NCI-H774 (cell line): ENCODE measurements at regions not wholly inside any gene's neighbourhood (a gene's known extent, or its start where the extent isn't known, plus 50 kb on each side); places are given as distances from the start of the nearest gene placed in this dataset.

Source experiments
- DNase-seq: peaks from one replicate; lab custom pipeline; 2025; lab: John Stamatoyannopoulos, UW

DNA sequence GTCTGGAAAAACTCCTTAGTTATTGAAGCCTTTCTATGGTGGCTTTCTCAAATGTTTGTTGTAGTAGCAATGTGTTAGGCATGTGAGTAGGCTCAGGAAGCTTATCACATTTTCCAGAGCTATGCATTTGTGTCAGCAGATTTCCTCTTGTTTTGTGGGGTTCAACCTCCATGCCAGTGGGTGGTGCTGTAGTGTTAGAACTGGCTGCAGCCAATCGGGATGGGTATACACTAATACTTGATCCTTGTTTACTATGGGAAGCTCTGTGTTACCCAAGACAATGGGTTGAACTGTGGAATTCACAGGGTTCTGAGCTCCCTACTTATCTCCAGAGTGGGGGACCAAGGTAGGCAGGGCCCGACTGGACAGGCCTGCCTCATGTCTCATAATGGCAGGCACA, 348.5 kb upstream of the ADAMTS5 start:
- DNase-seq = no peak

DNA sequence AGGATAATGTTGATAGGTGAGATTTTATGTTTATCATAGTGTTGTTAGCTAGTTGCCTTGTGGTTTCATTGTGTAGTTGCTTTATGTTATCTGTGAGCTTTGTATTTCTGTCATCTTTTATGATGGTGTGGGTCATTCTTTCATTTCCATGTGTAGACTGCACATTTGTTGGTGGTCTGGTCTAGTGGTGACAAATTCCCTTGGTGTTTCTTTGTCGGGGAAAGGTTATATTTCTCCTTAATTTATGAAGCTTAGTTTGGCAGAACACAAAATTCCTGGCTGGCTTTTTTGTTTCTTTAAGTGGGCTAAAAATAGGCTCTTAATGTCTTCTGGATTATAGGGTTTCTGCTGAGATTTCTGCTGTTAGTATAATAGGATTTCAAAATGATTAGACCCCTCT, 347.2 kb upstream of the ADAMTS5 start:
- DNase-seq = no peak

DNA sequence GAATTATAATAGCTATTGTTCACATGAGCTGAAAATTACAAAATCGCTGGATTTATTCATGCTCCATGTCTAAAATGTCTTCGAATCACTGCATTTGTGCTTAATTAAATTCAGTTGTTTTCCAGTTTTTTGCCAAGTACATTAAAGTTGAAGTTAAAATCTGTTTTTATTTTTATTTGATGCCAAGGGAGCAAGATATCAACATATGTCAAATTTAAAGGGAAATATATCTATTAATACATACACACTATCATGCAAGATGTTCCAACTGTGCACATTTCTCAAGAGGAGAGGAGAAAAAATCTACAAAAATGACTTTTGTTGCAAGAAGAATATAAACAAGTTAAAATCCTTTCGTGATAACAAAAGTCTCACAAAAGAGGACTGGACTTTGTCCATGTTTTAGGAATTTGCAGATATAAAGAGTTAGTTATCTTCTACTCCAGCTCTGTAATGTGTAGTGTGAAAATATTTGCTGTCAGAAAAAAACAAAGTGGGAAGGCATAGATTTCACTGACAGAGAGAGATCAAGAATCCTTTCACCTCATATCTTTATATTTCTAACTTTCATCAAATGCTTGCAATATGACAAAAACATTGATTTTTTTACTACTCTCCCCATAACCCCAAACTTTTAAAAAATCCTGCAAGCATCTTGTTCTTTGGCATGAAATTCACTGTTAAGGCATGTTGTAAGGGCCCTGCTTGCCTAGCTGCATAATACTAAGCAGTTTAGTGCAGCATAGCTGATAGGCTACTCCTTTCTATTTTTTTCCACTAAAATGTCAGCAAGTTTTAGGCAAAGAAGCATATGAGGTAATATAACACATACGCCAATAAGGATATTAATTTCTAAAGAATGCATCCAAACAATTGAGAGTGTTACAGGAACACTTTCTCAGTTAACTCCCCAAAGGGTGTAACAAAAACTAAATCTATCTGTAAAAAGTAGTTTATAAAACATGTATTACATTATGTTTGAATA, 340.2 kb upstream of the ADAMTS5 start:
- DNase-seq = no peak

DNA sequence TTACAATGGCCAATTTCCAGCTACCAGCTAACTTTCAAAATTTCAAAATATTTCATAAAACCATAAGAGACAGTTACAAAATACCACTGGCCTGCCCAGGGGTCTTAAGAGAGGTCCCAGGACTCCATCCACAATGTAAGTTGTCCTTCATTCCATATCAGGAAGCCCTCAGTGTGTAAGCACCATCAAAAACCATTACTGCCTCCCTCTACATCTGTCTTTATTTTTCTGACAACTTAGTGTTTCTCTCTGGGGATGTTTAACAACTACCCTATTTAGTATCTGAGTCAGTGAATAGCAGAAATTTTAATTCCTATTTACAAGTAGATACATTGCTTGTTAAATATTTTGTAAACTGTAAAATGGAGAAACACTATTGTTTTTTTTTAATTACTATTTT, 339.3 kb upstream of the ADAMTS5 start:
- DNase-seq = no peak

- no peak for DNase-seq
Measured at GRCh38 chr21:27301220-27301619, 334.3 kb upstream of the ADAMTS5 start.

- no peak for DNase-seq
Measured at GRCh38 chr21:27300770-27301169, 333.9 kb upstream of the ADAMTS5 start.

DNA sequence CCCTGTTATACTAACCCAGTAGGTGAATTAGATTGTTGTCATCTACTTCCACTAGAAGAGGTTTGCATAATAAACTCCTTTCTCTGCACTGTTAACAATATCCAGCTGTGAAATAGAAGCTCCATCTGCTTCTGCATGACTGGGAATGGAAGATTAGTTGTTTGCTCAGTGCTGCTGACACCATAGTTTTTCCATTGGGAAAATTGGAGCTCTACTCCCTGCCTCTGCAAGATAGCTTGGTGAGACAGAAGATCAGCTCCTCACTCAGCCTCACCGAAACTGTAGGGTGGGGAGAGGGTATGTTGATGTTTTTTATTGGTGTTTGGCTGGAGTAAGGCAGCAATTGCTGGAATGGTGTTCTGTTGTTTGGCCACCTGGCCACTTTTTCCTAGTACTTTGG, 331.6 kb upstream of the ADAMTS5 start:
- peak; percentile 44 for DNase-seq

DNA sequence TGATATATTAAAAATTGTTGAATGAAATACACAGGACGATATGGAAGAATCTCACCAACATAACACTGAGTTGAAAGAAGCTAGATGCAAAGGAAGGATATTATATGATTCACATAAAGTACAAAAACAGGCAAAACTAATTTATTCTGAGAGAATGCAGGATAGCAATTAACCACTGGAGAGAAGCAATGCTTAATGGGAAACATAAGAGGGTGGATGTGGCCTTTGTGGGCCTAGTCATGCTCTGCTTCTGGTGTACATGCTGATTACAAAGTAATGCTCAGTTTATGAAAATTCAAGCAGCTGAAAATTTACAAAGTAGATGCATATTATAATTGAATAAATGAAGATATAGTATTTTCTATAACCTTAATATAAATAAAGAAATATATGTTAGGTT, 326.4 kb upstream of the ADAMTS5 start:
- no peak for DNase-seq

DNA sequence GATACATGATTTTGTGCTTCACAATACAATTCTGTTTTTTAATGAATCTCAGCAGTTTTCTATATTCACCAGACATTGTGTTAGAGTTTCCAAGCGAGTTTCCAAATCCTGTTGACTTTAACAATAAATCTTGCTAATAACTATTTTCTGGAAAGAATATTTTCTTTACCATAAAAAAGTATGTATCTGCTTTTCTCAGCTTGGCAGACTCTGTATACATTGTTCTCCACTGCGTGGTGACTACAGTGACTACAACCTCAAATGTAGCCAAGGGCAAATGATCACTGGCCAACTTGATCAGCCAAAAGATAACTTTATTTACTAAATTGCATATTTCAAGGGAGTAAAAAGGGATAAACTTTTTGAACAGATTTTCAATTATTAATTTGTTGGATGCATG, 325.9 kb upstream of the ADAMTS5 start:
- no peak for DNase-seq

GRCh38 chr21:27292229-27292628, 325.3 kb upstream of the ADAMTS5 start:
- no peak for DNase-seq

- DNase-seq = no peak
Measured at GRCh38 chr21:27291006-27291405, 324.1 kb upstream of the ADAMTS5 start.

GRCh38 chr21:27290028-27290427, 323.1 kb upstream of the ADAMTS5 start:
- DNase-seq = no peak

DNA sequence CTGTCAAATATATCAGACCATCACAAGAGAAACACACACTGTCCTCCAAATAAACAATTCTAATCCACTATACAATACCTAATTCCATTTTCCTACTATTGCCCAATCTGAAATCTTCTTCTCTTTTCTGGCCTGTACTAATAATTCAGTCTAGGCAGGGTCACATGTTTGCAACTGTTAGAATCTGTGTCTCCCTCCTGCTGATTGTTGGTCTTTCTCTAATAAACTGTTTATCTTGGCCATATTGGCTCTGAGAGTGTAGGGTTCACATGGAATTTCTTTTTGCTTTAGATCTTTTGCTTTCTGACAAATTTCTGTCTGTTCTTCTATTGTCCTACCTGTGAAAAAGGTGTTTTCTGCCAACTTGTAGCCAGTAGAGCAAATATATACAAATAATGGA, 319.9 kb upstream of the ADAMTS5 start:
- no peak for DNase-seq

GRCh38 chr21:27277110-27277509, 310.2 kb upstream of the ADAMTS5 start:
- DNase-seq = no peak

DNA sequence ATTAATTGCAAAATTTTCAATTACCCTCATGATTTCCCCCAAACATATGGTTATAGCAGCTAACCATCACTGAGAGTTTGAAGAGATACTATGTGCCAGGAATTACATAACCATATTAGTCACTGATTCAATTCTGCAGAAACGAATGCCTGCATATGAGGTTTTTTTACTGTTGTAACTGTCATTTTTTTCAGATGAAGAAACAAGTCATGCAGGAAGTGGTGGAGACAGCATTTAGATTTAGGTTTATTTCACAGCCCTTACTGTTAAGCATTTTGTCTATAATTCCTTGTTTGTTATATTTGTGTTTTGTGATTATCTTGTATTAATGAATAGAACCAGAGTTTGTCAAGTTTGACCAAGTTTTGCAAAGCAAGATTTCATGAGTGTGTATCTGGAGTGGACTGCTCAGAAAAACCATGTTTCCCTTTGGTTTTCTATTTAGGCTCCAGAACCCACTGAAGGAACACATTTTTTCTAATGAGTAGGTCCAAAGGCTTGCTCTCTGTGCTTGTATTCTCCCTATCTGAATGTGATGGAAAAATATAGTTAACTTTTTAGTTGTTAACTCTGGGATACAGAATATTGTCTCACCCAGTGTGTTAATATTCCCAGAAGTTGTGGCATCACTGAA, 308.5 kb upstream of the ADAMTS5 start:
- no peak for DNase-seq

GRCh38 chr21:27269644-27270043, 302.8 kb upstream of the ADAMTS5 start:
- DNase-seq = no peak

DNA sequence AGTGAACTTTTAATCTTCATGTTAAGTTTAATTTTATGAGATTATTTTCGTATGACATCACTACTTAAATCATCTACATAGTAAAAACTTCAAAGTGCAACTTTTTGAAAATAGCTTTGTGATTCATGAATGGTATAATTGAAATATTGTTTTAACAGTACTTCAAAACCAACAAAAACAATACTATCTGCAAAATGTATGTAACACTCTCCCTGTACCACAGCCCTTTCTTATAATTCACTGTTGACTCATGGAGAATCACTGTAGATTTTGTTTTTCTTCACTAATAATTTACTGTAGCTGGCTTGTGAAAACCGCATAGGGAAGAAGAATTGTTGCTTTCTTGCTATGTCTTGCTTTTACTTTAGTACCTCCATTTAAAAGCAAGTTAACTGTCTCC, 301.4 kb upstream of the ADAMTS5 start:
- no peak for DNase-seq

DNA sequence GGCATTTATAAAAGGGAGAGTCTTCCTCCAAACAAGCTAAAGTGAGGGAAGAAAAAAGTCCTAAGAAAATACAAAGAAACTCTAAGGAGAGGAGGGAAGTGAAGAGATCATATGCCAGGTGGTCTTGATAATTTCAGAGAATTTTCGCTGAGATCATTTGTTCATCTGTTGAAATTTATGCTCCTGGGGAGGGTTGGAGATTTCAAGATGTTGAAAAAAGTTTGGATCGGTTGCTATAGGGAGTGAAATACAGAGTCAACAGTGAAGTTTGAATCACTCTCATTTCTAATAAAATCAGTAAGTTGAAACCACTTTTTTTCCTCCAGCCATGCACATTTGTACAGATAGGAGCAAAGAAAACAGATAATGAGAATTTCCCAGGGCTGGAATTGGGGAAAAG, 299.1 kb upstream of the ADAMTS5 start:
- no peak for DNase-seq

GRCh38 chr21:27265492-27265891, 298.6 kb upstream of the ADAMTS5 start:
- no peak for DNase-seq

GRCh38 chr21:27261676-27262075, 294.8 kb upstream of the ADAMTS5 start:
- DNase-seq = no peak

DNA sequence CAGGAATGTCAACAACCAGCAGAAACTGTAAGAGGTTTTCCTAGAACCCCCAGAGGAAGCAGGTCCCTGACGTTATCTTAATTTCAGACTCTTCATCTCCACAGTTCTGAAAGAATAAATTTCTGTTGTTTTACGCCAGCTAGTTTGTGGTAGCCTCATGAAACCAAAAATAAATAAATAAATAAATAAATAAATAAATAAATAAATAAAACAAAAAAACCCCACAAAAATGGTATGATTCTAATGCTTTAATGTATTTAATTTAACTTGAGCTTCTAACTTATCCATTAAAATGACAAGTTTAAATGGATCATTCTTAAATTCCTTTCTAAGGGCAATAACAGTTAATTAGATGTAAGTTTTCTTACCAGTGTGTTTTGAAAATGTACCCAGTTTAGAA, 293.8 kb upstream of the ADAMTS5 start:
- DNase-seq = no peak

- no peak for DNase-seq
Measured at GRCh38 chr21:27258742-27259448, 292.0 kb upstream of the ADAMTS5 start.
